ENCODE measurements at regions not wholly inside any gene's neighbourhood (a gene's known extent, or its start where the extent isn't known, plus 50 kb on each side); places are given as distances from the start of the nearest gene placed in this dataset.
"Not testable (repeated sequence)": the region's sequence is repeated elsewhere in the genome, so short reads cannot be mapped to it uniquely, and the experiment has no call there.

- intact Hi-C loops (cut with micrococcal nuclease) = no loop called here
- no peak for DNase-seq (ENCODE audit: low spot score)
- Mint-ChIP-seq H3K27me3 (ENCODE audit: insufficient read depth) (no peaks in the 10 kb centered on the region), H3K9me3 (no peaks in the 10 kb centered on the region), H3K36me3 (ENCODE audit: low read depth) (no peaks in the 10 kb centered on the region), H3K4me1 (ENCODE audit: low read depth) (no peaks in the 10 kb centered on the region), H3K4me3 (no peak overlapping the region), H3K27ac (no peak overlapping the region)
Observed at GRCh38 chr4:116197317-116197809, 888.0 kb downstream of the TRAM1L1 start.

GRCh38 chr4:116183241-116183640 lies 902.1 kb downstream of the TRAM1L1 start:
- intact Hi-C loops (cut with micrococcal nuclease) = no loop called here
- DNase-seq (ENCODE audit: low spot score) = no peak
- H3K9me3 Mint-ChIP-seq = no peaks in the 10 kb centered on the region
- H3K27me3 Mint-ChIP-seq (ENCODE audit: insufficient read depth) = no peaks in the 10 kb centered on the region
- H3K27ac Mint-ChIP-seq = no peak overlapping the region
- no peaks in the 10 kb centered on the region for H3K4me1 Mint-ChIP-seq (ENCODE audit: low read depth)
- H3K36me3 Mint-ChIP-seq (ENCODE audit: low read depth) = no peaks in the 10 kb centered on the region
- no peak overlapping the region for H3K4me3 Mint-ChIP-seq

DNA sequence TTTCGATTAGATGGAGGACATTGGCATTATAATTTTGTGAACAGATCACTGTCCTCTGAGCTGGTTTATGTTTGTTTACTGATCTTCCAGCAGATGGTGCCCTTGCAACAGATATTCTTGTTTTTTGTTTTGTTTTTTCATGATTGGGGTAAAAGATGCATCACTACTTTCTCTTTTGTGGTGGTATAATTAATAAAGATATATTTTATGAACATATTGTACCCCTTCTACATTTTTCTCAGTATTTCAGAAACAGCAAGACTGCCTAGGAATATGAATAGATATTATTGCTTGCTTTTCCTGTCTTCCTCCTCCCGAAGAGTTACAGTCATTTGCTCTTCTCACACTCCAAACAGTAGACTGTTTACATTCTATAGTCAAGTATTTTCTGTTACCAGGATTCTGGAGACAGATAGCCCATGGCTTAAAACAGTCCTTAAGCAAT lies 905.2 kb downstream of the TRAM1L1 start:
- Mint-ChIP-seq H3K4me1 (ENCODE audit: low read depth) (no peaks in the 10 kb centered on the region), H3K9me3 (no peaks in the 10 kb centered on the region), H3K4me3 (no peak overlapping the region), H3K36me3 (ENCODE audit: low read depth) (no peaks in the 10 kb centered on the region), H3K27ac (no peak overlapping the region), H3K27me3 (ENCODE audit: insufficient read depth) (no peaks in the 10 kb centered on the region)
- no peak for DNase-seq (ENCODE audit: low spot score)
- intact Hi-C loops (cut with micrococcal nuclease) = no loop called here

- intact Hi-C loops (cut with micrococcal nuclease); H3K36me3 Mint-ChIP-seq (ENCODE audit: low read depth); H3K27ac Mint-ChIP-seq; H3K9me3 Mint-ChIP-seq; H3K27me3 Mint-ChIP-seq (ENCODE audit: insufficient read depth); H3K4me3 Mint-ChIP-seq; H3K4me1 Mint-ChIP-seq (ENCODE audit: low read depth); DNase-seq (ENCODE audit: low spot score): not testable (repeated sequence)
Observed at GRCh38 chr4:116151371-116151770, 934.0 kb downstream of the TRAM1L1 start.

- intact Hi-C loops (cut with micrococcal nuclease) = no loop called here
- no peaks in the 10 kb centered on the region for H3K27me3 Mint-ChIP-seq (ENCODE audit: insufficient read depth)
Observed at GRCh38 chr4:116150152-116150551, 935.2 kb downstream of the TRAM1L1 start.

DNA sequence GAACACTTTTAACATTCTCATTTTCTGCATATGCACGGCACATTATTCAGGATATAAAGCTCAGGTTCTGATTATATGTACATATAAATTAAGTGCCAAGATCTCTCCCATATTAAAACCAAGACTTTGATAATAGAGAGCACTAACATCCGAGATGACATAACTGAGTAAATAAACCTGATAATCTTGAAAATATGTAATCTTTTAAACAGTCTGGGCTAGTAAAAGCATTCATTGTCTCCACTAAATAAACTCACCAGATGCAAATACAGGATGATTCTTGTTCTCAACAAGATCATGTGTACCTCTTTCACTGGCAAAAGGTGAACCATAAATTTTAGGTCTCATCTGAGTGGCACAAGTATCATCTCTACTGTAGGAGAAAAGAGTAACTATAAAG lies 942.2 kb downstream of the TRAM1L1 start:
- Mint-ChIP-seq H3K27ac (no peak overlapping the region), H3K9me3 (no peaks in the 10 kb centered on the region), H3K4me1 (ENCODE audit: low read depth) (no peaks in the 10 kb centered on the region), H3K36me3 (ENCODE audit: low read depth) (no peaks in the 10 kb centered on the region), H3K27me3 (ENCODE audit: insufficient read depth) (no peaks in the 10 kb centered on the region), H3K4me3 (no peak overlapping the region)
- intact Hi-C loops (cut with micrococcal nuclease) = no loop called here
- DNase-seq (ENCODE audit: low spot score) = no peak

More at GRCh38 chr4:116150152-116150551, 935.2 kb downstream of the TRAM1L1 start:
- Mint-ChIP-seq H3K4me3 (no peak overlapping the region), H3K9me3 (no peaks in the 10 kb centered on the region), H3K36me3 (ENCODE audit: low read depth) (no peaks in the 10 kb centered on the region), H3K27ac (no peak overlapping the region), H3K4me1 (ENCODE audit: low read depth) (no peaks in the 10 kb centered on the region)
- no peak for DNase-seq (ENCODE audit: low spot score)

GRCh38 chr4:116132946-116133345 lies 952.4 kb downstream of the TRAM1L1 start:
- no peaks in the 10 kb centered on the region for H3K36me3 Mint-ChIP-seq (ENCODE audit: low read depth)
- no peaks in the 10 kb centered on the region for H3K9me3 Mint-ChIP-seq
- DNase-seq (ENCODE audit: low spot score) = no peak
- H3K4me3 Mint-ChIP-seq = no peak overlapping the region
- intact Hi-C loops (cut with micrococcal nuclease) = no loop called here
- no peaks in the 10 kb centered on the region for H3K27me3 Mint-ChIP-seq (ENCODE audit: insufficient read depth)
- no peak overlapping the region for H3K27ac Mint-ChIP-seq
- no peaks in the 10 kb centered on the region for H3K4me1 Mint-ChIP-seq (ENCODE audit: low read depth)

DNA sequence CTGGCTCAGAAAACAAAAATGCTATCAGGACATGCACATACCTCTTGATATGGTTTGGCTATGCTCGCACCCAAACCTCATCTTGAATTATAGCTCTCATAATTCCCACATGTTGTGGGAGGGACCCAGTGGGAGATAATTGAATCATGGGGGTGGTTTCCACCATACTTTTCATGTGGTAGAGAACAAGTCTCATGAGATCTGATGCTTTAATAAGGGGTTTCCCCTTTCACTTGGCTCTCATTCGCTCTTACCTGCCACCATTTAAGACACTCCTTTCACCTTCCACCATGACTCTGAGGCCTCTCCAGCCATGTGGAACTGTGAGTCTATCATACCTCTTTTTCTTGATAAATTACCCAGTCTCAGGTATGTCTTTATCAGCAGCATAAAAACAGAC lies 958.6 kb downstream of the TRAM1L1 start:
- Mint-ChIP-seq H3K27ac (no peak overlapping the region), H3K4me1 (ENCODE audit: low read depth) (no peaks in the 10 kb centered on the region), H3K36me3 (ENCODE audit: low read depth) (no peaks in the 10 kb centered on the region), H3K9me3 (no peaks in the 10 kb centered on the region), H3K27me3 (ENCODE audit: insufficient read depth) (no peaks in the 10 kb centered on the region), H3K4me3 (no peak overlapping the region)
- intact Hi-C loops (cut with micrococcal nuclease) = no loop called here
- no peak for DNase-seq (ENCODE audit: low spot score)

GRCh38 chr4:116122124-116122523 lies 963.3 kb downstream of the TRAM1L1 start:
- intact Hi-C loops (cut with micrococcal nuclease) = no loop called here
- no peak for DNase-seq (ENCODE audit: low spot score)
- Mint-ChIP-seq H3K9me3 (no peaks in the 10 kb centered on the region), H3K4me3 (no peak overlapping the region), H3K4me1 (ENCODE audit: low read depth) (no peaks in the 10 kb centered on the region), H3K27ac (no peak overlapping the region), H3K27me3 (ENCODE audit: insufficient read depth) (no peaks in the 10 kb centered on the region), H3K36me3 (ENCODE audit: low read depth) (no peaks in the 10 kb centered on the region)

DNA sequence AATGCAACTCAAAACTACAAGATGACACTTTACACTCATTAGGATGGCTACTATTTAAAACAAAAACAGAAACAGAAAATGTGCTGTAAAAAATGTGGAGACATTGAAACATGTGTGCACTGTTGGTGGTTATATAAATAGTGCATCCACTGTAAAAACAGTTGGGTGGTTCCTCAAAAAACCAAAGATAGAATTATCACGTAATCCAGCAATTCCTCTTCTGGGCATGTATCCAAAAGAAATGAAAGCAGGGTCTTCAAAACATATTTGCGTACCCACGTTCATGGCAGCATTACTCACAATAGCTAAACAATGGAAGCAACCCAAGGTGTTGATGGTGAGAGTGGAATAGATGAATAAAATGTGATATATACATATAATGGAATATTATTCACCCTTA lies 967.2 kb downstream of the TRAM1L1 start:
- Mint-ChIP-seq H3K27ac (no peak overlapping the region), H3K4me1 (ENCODE audit: low read depth) (no peaks in the 10 kb centered on the region), H3K36me3 (ENCODE audit: low read depth) (no peaks in the 10 kb centered on the region), H3K4me3 (no peak overlapping the region), H3K9me3 (no peaks in the 10 kb centered on the region), H3K27me3 (ENCODE audit: insufficient read depth) (no peaks in the 10 kb centered on the region)
- intact Hi-C loops (cut with micrococcal nuclease) = loop anchor here (5.0 kb wide), 1 partner anchor 749 kb away; no protein-coding TSS in a partner anchor
- DNase-seq (ENCODE audit: low spot score) = no peak

DNA sequence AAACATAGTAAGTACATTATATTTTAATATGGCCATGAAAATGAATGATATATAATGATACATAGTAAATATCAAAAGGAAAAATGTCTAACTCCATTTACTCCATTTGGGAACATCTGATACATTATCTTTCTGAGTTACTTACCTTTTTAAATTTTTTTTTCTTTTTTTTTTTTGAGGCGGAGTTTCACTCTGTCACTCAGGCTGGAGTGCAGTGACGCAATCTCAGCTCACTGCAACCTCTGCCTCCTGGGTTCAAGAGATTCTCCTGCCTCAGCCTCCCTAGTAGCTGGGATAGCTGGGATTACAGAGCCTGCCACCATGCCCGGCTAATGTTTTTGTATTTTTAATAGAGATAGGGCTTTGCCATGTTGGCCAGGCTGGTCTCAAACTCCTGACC lies 972.5 kb downstream of the TRAM1L1 start:
- H3K27ac Mint-ChIP-seq; H3K36me3 Mint-ChIP-seq (ENCODE audit: low read depth); H3K4me1 Mint-ChIP-seq (ENCODE audit: low read depth); intact Hi-C loops (cut with micrococcal nuclease); DNase-seq (ENCODE audit: low spot score); H3K27me3 Mint-ChIP-seq (ENCODE audit: insufficient read depth); H3K9me3 Mint-ChIP-seq; H3K4me3 Mint-ChIP-seq: not testable (repeated sequence)

DNA sequence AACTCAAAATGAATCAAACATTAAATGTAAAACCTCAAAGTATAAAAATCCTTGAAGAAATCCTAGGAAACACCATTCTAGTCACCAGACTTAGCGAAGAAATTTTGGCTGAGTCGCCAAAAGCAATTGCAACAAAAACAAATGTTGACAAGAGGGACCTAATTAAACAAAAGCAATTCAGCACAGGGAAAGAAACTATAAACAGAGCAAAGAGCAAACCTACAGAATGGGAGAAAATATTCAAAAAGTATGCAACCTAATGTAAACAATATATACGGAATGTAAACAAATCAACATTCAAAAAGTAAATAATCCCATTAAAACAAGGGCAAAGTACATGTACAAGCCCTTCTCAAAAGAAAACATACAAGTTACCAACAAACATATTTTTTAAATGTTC lies 974.7 kb downstream of the TRAM1L1 start:
- intact Hi-C loops (cut with micrococcal nuclease) = no loop called here
- DNase-seq (ENCODE audit: low spot score) = no peak
- H3K4me1 Mint-ChIP-seq (ENCODE audit: low read depth) = no peaks in the 10 kb centered on the region
- no peak overlapping the region for H3K4me3 Mint-ChIP-seq
- H3K36me3 Mint-ChIP-seq (ENCODE audit: low read depth) = no peaks in the 10 kb centered on the region
- H3K27ac Mint-ChIP-seq = no peak overlapping the region
- no peaks in the 10 kb centered on the region for H3K27me3 Mint-ChIP-seq (ENCODE audit: insufficient read depth)
- no peaks in the 10 kb centered on the region for H3K9me3 Mint-ChIP-seq

- H3K27ac Mint-ChIP-seq = no peak overlapping the region
- no peaks in the 10 kb centered on the region for H3K27me3 Mint-ChIP-seq (ENCODE audit: insufficient read depth)
- H3K9me3 Mint-ChIP-seq = no peaks in the 10 kb centered on the region
- H3K4me3 Mint-ChIP-seq = no peak overlapping the region
- H3K36me3 Mint-ChIP-seq (ENCODE audit: low read depth) = no peaks in the 10 kb centered on the region
- H3K4me1 Mint-ChIP-seq (ENCODE audit: low read depth) = no peaks in the 10 kb centered on the region
- intact Hi-C loops (cut with micrococcal nuclease) = no loop called here
- DNase-seq (ENCODE audit: low spot score) = no peak
Observed at GRCh38 chr4:116108606-116109005, 976.8 kb downstream of the TRAM1L1 start.

- Mint-ChIP-seq H3K36me3 (ENCODE audit: low read depth) (no peaks in the 10 kb centered on the region), H3K4me1 (ENCODE audit: low read depth) (no peaks in the 10 kb centered on the region), H3K27ac (no peak overlapping the region), H3K27me3 (ENCODE audit: insufficient read depth) (no peaks in the 10 kb centered on the region), H3K4me3 (no peak overlapping the region), H3K9me3 (peaks cover 6% of the 10 kb centered on the region)
- intact Hi-C loops (cut with micrococcal nuclease) = no loop called here
- no peak for DNase-seq (ENCODE audit: low spot score)
Observed at GRCh38 chr4:116101321-116101720, 984.1 kb downstream of the TRAM1L1 start.
